ENCODE measurements at regions not wholly inside any gene's neighbourhood (a gene's known extent, or its start where the extent isn't known, plus 50 kb on each side); places are given as distances from the start of the nearest gene placed in this dataset.
"Not testable (repeated sequence)": the region's sequence is repeated elsewhere in the genome, so short reads cannot be mapped to it uniquely, and the experiment has no call there.

GRCh38 chrX:40530509-40530908 lies 50.3 kb upstream of the ATP6AP2 start:
- no peak for DNase-seq (ENCODE audit: low read depth in 2 of 2)

GRCh38 chrX:40527543-40527942 lies 53.2 kb upstream of the ATP6AP2 start:
- DNase-seq (ENCODE audit: low read depth in 2 of 2): no peak

GRCh38 chrX:40526412-40526811 lies 54.4 kb upstream of the ATP6AP2 start:
- no peak for DNase-seq (ENCODE audit: low read depth in 2 of 2)

DNA sequence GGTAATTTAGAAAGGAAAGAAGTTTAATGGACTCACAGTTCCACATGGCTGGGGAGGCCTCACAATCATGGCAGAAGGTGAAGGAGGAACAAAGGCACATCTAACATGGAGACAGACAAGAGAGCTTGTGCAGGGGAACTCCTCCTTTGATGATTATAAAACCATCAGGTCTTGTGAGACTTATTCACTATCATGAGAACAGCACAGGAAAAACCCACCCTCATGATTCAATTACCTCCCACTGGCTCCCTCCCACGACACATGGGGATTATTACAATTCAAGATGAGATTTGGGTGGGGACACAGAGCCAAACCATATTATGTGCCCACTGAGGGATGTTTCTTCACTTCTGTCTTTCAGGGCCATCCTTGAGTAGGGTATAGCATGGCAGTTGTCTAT lies 54.9 kb upstream of the ATP6AP2 start:
- not testable (repeated sequence) for DNase-seq (ENCODE audit: low read depth in 2 of 2)

- no peak for DNase-seq (ENCODE audit: low read depth in 2 of 2)
These were observed 56.3 kb upstream of the ATP6AP2 start for GRCh38 chrX:40524423-40524822.

DNA sequence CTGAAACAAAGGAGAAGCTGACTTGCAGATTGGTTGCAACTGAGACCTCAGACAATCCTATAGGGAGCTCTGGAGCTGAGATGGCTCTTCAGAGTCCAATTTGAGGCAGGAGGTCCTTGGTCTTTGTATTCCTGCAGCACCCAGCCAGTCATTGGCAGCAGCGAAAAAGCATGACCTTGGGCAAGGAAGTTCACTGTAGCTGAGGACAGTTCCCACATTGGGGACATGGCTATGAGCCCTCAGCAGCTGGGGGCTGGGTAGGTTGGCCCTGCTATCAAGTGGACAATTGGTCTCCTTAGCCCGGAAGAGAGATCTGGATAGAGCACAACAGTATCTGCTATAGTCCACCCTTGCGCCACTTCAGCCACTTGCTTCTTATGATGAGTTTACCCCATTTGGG lies 56.9 kb upstream of the ATP6AP2 start:
- DNase-seq (ENCODE audit: low read depth in 2 of 2): no peak

- DNase-seq (ENCODE audit: low read depth in 2 of 2): no peak
These were observed 58.8 kb upstream of the ATP6AP2 start for GRCh38 chrX:40521868-40522450.

DNA sequence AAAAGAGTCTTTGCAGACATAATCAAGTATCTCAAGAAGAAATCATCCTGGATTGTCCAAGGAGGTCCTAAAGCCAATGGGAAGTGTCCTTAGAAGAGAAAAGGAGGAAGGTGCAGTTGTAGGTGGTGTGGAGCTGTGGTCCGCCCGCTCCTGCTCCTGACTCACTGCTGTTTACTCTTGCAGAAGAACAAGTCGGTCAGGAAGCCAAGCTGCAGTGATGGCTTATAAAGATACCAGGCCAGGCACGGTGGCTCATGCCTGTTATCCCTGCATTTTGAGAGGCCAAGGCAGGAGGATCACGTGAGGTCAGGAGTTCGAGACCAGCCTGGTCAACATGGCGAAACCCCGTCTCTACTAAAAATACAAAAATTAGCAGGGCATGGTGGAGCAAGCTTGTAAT lies 66.4 kb upstream of the ATP6AP2 start:
- no peak for DNase-seq (ENCODE audit: low read depth in 2 of 2)

DNA sequence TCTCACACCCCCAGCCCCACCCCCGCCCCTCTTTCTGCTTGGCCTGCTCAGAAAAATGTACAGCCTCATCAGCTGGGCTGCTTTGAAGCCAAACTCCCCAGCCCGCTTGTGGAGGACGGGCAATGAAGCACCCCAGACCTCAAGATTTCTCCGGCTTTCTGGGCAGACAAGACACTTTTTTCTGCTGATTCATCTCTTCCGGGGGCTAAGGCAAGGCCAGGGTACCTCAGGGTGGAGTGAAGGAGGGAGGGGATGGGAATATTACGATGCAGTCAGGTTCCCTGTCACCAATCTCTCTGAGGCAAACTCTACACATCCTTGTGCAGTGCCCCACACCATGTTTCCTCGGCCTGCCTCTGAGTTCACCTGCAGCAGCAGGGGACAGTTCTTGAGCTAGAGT lies 66.9 kb upstream of the ATP6AP2 start:
- no peak for DNase-seq (ENCODE audit: low read depth in 2 of 2)

DNA sequence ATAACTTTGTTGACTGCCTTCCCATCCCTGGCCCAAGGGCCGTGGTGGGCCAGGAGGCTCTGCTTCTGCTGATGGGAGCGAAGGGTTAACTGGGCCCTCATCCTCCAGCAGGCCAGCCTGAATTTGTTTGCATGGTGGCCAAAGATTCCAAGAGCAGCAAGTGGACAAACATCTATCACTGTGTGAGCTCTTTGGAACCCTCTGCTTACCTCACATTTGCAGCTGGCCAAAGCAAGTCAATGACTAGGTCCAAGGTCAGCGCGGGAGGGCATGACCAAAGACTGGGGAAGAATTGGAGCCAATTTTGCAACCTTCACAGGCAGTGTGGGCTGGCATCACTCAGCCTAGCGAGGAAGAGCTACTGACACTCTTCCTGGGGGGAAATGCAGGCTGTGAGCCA lies 67.8 kb upstream of the ATP6AP2 start:
- no peak for DNase-seq (ENCODE audit: low read depth in 2 of 2)

- DNase-seq (ENCODE audit: low read depth in 2 of 2): no peak
These were observed 69.5 kb upstream of the ATP6AP2 start for GRCh38 chrX:40511258-40511657.

GRCh38 chrX:40508560-40508959 lies 72.2 kb upstream of the ATP6AP2 start:
- DNase-seq (ENCODE audit: low read depth in 2 of 2): no peak

DNA sequence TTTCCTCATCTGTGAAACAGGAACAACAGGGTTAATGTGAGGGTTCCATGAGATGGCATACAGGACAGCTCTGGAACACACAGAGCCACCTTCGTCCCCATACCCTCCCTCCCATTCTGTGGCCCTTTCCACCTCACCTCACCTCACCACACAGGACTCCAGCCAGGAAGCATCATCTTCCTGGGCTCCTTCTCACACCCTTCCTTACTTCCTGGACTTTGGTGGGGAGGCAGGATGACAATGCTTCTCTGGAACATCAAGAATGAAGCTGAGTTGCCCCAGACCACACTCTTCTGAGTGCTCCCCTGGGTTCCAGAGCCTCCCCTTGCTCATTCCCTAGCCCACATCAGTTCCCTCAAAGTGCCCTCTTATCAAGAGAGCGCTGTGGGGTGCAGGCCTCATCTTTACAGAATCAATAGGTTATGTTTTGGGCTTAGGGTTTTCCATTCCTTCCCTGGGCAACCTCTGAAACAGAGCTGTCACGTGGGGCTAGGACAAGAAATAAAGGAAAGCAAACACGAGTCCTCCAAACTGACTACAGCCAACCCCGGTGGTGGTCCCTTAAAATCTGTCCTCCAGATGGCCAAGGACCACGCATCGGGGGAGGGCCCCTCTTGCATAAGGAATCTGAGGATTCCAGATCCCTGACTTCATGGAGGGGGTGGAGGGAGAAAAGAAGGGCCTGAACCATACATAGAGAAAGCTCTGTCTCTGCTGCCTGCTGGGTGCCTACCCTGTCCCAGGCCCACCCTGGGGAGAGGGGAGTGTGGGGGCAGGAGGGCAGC lies 74.4 kb upstream of the ATP6AP2 start:
- DNase-seq (ENCODE audit: low read depth in 2 of 2): peak; percentile 52 to 62

DNA sequence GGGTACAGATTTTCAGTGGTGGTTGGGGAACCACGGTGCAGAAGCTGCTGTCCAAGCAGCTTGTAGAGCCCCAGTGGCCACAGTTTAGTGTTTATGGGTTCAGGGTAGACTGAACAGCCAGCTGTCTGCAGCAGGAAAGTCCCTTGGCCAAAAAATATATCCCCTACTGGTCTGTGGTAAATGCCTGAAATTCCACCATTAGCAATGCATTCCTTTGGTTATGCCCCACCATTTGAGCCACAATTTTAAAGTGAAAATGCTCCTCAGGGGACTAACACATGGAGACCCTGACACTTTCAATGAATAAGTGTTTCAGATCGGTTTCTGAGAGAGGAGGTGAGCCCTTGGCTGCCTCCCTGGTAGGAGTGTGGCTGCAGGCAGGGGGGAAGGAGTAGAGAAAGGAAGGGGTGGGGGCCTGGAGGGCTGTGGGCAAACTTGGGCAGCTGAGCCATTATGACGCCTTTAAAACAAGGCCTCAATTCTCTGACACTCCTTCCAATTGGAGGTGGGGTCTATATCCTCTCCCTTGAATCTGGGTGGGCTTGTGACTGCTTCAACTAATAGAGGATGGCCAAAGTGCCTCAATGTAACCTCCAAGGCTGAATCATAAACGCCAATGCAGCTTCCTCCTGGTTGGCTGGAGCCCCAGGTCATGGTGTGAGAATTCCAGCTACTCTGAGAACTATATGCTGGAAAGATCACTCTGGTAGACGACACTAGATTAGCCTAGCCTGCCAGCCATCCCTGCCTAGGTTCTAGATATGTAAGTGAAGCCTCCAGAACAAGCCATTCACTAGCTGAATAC lies 75.8 kb upstream of the ATP6AP2 start:
- peak; percentile 80 to 81 for DNase-seq (ENCODE audit: low read depth in 2 of 2)

GRCh38 chrX:40503094-40503493 lies 77.7 kb upstream of the ATP6AP2 start:
- no peak for DNase-seq (ENCODE audit: low read depth in 2 of 2)

DNA sequence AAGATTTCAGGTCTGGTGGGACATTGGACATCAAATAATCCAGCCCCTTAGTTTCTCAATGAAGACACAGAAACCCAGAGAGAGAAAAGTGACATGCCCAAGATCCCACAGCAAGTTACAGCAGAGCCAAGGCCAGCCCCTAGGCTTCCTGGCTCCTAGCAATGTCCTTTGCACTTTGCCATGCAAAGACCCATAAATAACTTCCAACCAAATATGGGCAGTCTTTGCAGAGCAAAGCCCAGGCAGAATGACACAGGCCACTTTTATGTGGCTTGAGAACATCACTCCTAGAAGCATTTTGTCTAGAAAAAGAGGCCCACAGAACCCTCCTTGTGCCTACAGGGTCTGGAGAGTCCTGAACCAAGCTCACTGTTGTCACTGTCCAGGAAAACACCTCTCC lies 78.1 kb upstream of the ATP6AP2 start:
- DNase-seq (ENCODE audit: low read depth in 2 of 2): no peak

DNA sequence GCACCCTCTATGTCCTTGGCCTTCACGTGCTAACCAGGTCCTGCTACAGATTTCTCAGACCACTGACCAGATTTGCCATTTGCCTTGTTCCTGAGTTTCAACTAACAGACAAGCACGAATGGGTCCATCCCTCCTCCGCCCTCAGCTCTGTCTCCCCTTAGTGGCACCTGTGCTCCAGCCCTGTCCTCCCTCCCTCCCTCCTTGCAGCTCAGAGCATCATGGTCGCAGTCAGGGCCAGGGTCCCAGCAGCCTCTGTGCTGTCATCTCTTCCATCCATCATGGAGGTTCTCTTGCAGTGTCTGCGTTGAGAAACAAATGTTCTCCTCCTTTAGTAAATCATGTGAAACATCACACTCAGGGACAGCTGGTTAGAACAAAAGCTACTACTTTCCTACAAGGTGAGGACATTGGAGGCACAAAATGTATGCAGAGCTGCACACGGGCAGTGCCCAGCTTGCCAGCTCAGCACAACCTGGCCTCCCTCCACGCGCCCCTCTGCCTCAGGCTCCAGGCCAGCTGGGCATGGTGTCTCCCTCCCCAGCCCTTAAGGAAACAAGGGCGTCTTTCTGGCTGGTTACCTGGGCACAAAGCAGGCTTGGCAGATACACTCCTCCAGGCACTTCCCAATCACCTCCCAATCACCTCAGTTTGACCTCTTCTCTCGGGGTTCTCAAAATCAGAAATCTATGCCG lies 79.5 kb upstream of the ATP6AP2 start:
- DNase-seq (ENCODE audit: low read depth in 2 of 2): no peak

DNA sequence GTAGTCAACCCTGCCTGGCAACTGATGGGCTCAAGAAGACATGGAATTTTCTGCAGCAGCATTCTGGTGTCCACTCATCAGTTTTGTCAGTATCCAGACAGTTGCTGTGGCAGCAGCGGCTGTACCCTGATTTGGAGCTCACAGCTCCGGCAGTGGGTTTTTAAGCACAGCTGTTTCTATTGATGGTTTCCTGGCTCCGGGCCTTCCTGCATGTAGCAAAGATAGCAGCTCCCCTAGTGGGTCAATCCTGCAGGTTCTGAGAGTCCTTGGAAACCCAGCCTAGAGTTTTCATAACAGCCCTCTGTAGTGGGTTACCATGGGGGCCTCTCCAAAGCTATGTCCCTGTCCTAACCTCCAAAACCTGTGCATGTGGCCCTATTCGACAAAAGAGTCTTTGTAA lies 84.0 kb upstream of the ATP6AP2 start:
- DNase-seq (ENCODE audit: low read depth in 2 of 2): peak in 1 of 2 experiments; percentile 32

- no peak for DNase-seq (ENCODE audit: low read depth in 2 of 2)
These were observed 85.1 kb upstream of the ATP6AP2 start for GRCh38 chrX:40495659-40496058.

- no peak for DNase-seq (ENCODE audit: low read depth in 2 of 2)
These were observed 86.8 kb upstream of the ATP6AP2 start for GRCh38 chrX:40494005-40494404.

DNA sequence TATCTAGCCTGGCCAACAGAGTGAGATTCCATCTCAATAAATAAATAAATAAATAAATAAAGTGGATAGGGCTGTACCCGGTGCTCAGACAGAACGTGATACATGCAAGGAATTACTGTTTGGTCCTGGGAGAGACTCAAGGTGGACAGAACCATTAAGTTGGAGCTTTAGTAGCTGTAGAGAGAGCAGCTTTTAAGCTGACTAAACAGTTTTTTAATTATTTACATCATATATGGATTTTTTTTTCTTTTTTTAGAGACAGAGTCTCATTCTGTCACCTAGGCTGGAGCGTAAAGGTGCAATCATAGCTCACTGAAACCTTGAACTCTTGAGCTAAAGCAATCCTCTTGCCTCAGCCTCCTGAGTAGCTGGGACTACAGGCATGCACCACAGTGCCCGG lies 92.5 kb upstream of the ATP6AP2 start:
- DNase-seq (ENCODE audit: low read depth in 2 of 2): no peak

DNA sequence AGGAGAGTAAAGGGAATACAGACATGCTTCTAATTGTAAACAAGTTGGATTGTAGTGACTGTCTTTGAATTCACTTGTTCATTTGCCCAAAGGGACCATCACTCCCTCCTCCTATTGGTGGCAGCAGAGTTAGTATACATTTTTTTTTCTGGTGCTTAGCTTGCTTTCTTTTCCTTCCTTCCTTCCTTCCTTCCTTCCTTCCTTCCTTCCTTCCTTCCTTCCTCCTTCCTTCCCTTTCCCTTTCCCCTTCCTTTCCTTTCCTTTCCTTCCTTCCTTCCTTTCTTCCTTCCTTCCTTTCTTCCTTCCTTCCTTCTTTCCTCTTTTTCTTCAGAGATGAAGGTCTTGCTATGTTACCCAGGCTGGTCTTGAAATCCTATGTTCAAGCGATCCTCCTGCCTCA lies 94.8 kb upstream of the ATP6AP2 start:
- no peak for DNase-seq (ENCODE audit: low read depth in 2 of 2)

Data from fibroblast of skin of left biceps (primary cell).